Spleen (tissue), 11 donors: ENCODE measurements at regions not wholly inside any gene's neighbourhood (a gene's known extent, or its start where the extent isn't known, plus 50 kb on each side); places are given as distances from the start of the nearest gene placed in this dataset.

ENCODE experiments used
- DNase-seq: peaks from one replicate; pipeline ENCODE4 v3.0.0-alpha.2; 2020
- H3K27ac ChIP-seq, 8 donors: fragments of 200-600 bp; sonication (generic) in 7 of 8; 1 replicate in 4 of 8; 2 replicates in 4 of 8; pipeline versions ENCODE4 v1.5.0 to v1.8.0; 2016 to 2021; ENCODE audit warnings: inconsistent platforms in 4 of 8, mild to moderate bottlenecking in 4 of 8, moderate library complexity in 1 of 8
- H3K27me3 ChIP-seq, 7 donors: fragments of 200-600 bp; sonication (generic) in 6 of 7; replicated peaks in 1 of 7; 1 replicate in 4 of 7; 2 replicates in 3 of 7; pipeline versions ENCODE4 v1.5.0 to v1.8.0; 2016 to 2021; ENCODE audit warnings: inconsistent platforms in 3 of 7, mild to moderate bottlenecking in 1 of 7
- H3K36me3 ChIP-seq, 6 donors: fragments of 200-600 bp; sonication (generic) in 5 of 6; 1 replicate in 4 of 6; 2 replicates in 2 of 6; pipeline versions ENCODE4 v1.5.0 to v1.8.0; 2016 to 2021; ENCODE audit warnings: inconsistent platforms in 2 of 6
- H3K4me1 ChIP-seq, 6 donors: fragments of 200-600 bp; sonication (generic) in 5 of 6; 1 replicate in 3 of 6; 2 replicates in 3 of 6; pipeline versions ENCODE4 v1.5.0 to v1.8.0; 2016 to 2021; ENCODE audit warnings: inconsistent platforms in 3 of 6
- H3K4me3 ChIP-seq, 8 donors: fragments of 200-600 bp; sonication (generic) in 7 of 8; 1 replicate in 4 of 8; 2 replicates in 4 of 8; pipeline versions ENCODE4 v1.5.0 to v1.8.0; 2016 to 2021; ENCODE audit warnings: inconsistent platforms in 4 of 8, mild to moderate bottlenecking in 4 of 8, moderate library complexity in 2 of 8
- H3K9me3 ChIP-seq, 8 donors: fragments of 200-600 bp; sonication (generic) in 7 of 8; 1 replicate in 4 of 8; 2 replicates in 4 of 8; pipeline versions ENCODE4 v1.5.0 to v1.8.0; 2016 to 2021; ENCODE audit warnings: inconsistent platforms in 4 of 8
- CTCF ChIP-seq, 11 experiments: fragments of 200-600 bp in 7 of 11; fragments of 450-650 bp in 4 of 11; sonication (generic) in 4 of 11; IDR thresholded peaks in 8 of 11; conservative IDR thresholded peaks in 3 of 11; 1 replicate in 7 of 11; 2 replicates in 4 of 11; pipeline versions ENCODE4 v1.4.0 to v1.8.0; 2016 to 2021; ENCODE audit warnings: antibody characterized with exemption in 11 of 11, inconsistent platforms in 4 of 11, mild to moderate bottlenecking in 1 of 11
- POLR2A ChIP-seq, 3 donors: fragments of 450-650 bp; IDR thresholded peaks; one replicate each; pipeline ENCODE4 v1.5.1; 2017; ENCODE audit warnings: antibody characterized with exemption in 3 of 3, mild to moderate bottlenecking in 1 of 3
- POLR2AphosphoS5 ChIP-seq, 3 donors: sonication (generic); formaldehyde crosslinking; IDR thresholded peaks; one replicate each; pipeline ENCODE4 v1.5.1; 2017; ENCODE audit warnings: antibody characterized with exemption in 3 of 3
- WGBS, 5 donors: extraction: QIAGEN DNeasy Blood & Tissue Kit in 3 of 5; methylation state at CpG; one replicate each; pipeline versions ENCODE4 v1.1.5 to v1.1.7; 2013 to 2018; 5-methylcytosine and 5-hydroxymethylcytosine counted together
- intact Hi-C: fragments of 100-400 bp; cut with DNase I; formaldehyde crosslinking; loops from one replicate; pipeline ENCODE4 v1.15.0; 2023; ENCODE audit warnings: low total_unique reads
- donor health status: healthy with polysubstance abuse.
- donor health status: DM: no; HTN: no; CAD: no; lungs with moderate emphysema.
- donor health status: DM: no; HTN: no; CAD: no.
- donor health status: Bipolar disorder and iron deficiency.
- donor health status: healthy.
- donor health status: DM: no; HTN: no; CAD: no.
- donor health status: DM: yes; HTN: yes; CAD: no.

GRCh38 chr14:84029720-84030119 lies 1500.2 kb upstream of the FLRT2 start:
- no peaks in the 10 kb centered on the region for H3K4me1 ChIP-seq
- no peak for DNase-seq
- no peaks in the 10 kb centered on the region for H3K27me3 ChIP-seq
- intact Hi-C loops, result no loop called here
- TF ChIP-seq POLR2AphosphoS5 (IDR thresholded peaks at IDR 0.05), result no peak
- no peak for TF ChIP-seq CTCF (IDR thresholded peaks at IDR 0.05 in 8 of 11, conservative IDR thresholded peaks at IDR 0.05 in 3 of 11)
- no peak for TF ChIP-seq POLR2A (IDR thresholded peaks at IDR 0.05)
- H3K9me3 ChIP-seq, result peaks cover 0 to 4% (median 0%) of the 10 kb centered on the region in 8 donors
- no peak overlapping the region for H3K27ac ChIP-seq
- H3K4me3 ChIP-seq, result no peak overlapping the region
- no peaks in the 10 kb centered on the region for H3K36me3 ChIP-seq
- 63 to 80% (median 74%) methylated on average over 7 of the region's 7 CpGs for WGBS, 5 donors

DNA sequence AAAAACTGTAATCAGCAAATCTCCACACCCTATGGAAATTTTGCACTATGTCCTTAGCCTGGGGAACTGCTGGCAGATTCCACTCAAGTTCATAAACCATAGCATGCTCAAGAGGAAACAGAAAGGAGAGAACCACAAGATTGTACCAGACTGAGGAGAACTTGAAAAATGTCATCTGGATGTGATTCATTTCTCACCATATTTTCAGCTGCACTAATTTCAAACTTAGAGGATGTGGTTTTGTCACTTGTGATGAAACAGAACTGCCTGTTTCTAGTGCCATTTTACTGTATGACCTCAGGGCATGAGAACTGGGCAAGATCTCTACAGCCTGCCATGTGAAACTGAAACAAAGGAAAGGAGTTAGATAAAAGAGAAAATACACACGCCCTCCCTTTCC lies 1493.1 kb upstream of the FLRT2 start:
- 3 to 22% (median 8%) methylated on average over 1 of the region's 1 CpG for WGBS, 5 donors
- no peak for DNase-seq

DNA sequence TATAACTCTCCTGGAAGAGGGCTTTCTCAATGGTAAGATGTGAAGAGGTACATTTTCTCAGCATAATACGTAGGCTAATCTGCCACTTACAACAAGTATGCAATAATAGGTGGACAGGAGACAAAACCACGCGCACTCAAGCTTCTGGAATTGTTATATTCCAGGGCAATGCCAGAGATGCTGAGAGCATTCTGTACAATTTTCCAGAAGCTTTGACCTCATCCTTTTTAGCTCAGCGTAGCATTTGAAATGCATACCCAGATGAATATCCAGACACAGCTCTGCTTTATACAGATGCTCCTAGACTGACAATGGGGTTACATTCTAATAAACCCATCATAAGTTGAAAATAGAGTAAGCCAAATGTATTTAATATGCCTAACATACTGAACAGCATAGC lies 1492.4 kb upstream of the FLRT2 start:
- TF ChIP-seq CTCF (IDR thresholded peaks at IDR 0.05 in 8 of 11, conservative IDR thresholded peaks at IDR 0.05 in 3 of 11), result no peak
- no peak for TF ChIP-seq POLR2AphosphoS5 (IDR thresholded peaks at IDR 0.05)
- TF ChIP-seq POLR2A (IDR thresholded peaks at IDR 0.05), result no peak
- intact Hi-C loops, result no loop called here
- Histone ChIP-seq H3K27me3 (no peaks in the 10 kb centered on the region), H3K9me3 (peaks cover 0 to 3% (median 0%) of the 10 kb centered on the region in 8 donors), H3K4me1 (peaks cover 0 to 5% (median 0%) of the 10 kb centered on the region in 6 donors), H3K27ac (no peak overlapping the region), H3K36me3 (no peaks in the 10 kb centered on the region), H3K4me3 (no peak overlapping the region)
- WGBS, 5 donors, result 88 to 90% (median 90%) methylated on average over 4 of the region's 4 CpGs
- DNase-seq, result no peak

More for the DNA sequence above, 1493.1 kb upstream of the FLRT2 start:
- peaks cover 0 to 3% (median 0%) of the 10 kb centered on the region in 8 donors for H3K9me3 ChIP-seq
- TF ChIP-seq POLR2AphosphoS5 (IDR thresholded peaks at IDR 0.05) (no peak), CTCF (IDR thresholded peaks at IDR 0.05 in 8 of 11, conservative IDR thresholded peaks at IDR 0.05 in 3 of 11) (no peak), POLR2A (IDR thresholded peaks at IDR 0.05) (no peak)
- H3K27me3 ChIP-seq, result no peaks in the 10 kb centered on the region
- H3K27ac ChIP-seq, result peak overlapping the region in 1 of 8 donors; percentile 28
- intact Hi-C loops, result no loop called here
- H3K4me1 ChIP-seq, result peaks cover 0 to 5% (median 0%) of the 10 kb centered on the region in 6 donors
- H3K4me3 ChIP-seq, result no peak overlapping the region
- H3K36me3 ChIP-seq, result no peaks in the 10 kb centered on the region

DNA sequence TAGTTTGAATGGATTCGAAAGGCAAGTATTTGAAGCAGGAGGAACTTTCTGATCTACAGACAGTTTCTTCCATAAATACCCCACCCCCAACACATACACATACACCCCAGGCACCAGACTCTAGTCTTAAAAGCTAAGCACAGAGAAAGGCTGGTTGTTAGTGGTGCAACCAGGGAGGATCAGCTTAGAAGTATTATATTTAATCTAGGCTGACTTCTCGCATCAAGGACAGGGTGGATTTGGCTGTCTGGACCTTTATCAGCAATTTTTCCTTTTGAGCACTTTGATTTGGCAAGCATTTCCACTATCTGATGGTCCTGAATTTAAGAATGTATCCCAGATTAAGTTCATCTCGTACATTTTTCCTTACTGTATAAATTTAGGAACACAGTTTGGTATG lies 1489.8 kb upstream of the FLRT2 start:
- no peak for DNase-seq
- Histone ChIP-seq H3K4me1 (peaks cover 0 to 5% (median 0%) of the 10 kb centered on the region in 6 donors), H3K4me3 (no peak overlapping the region), H3K27me3 (no peaks in the 10 kb centered on the region), H3K36me3 (no peaks in the 10 kb centered on the region), H3K9me3 (peaks cover 0 to 6% (median 0%) of the 10 kb centered on the region in 8 donors), H3K27ac (no peak overlapping the region)
- intact Hi-C loops, result no loop called here
- 67 to 85% (median 76%) methylated on average over 3 of the region's 3 CpGs for WGBS, 5 donors
- TF ChIP-seq CTCF (IDR thresholded peaks at IDR 0.05 in 8 of 11, conservative IDR thresholded peaks at IDR 0.05 in 3 of 11) (no peak), POLR2A (IDR thresholded peaks at IDR 0.05) (no peak), POLR2AphosphoS5 (IDR thresholded peaks at IDR 0.05) (no peak)
